ENCODE measurements at regions not wholly inside any gene's neighbourhood (a gene's known extent, or its start where the extent isn't known, plus 50 kb on each side); places are given as distances from the start of the nearest gene placed in this dataset.

- Mint-ChIP-seq H3K27me3 (peaks cover 6% of the 10 kb centered on the region), H3K4me3 (no peak overlapping the region), H3K27ac (no peak overlapping the region), H3K4me1 (no peaks in the 10 kb centered on the region), H3K9me3 (no peaks in the 10 kb centered on the region)
- DNase-seq (no peak), ATAC-seq (no peak)
Measured at GRCh38 chr13:59538512-59538911, 625.2 kb downstream of the DIAPH3 start.

GRCh38 chr13:59542303-59542702 is 621.4 kb downstream of the DIAPH3 start:
- no peak for ATAC-seq
- no peaks in the 10 kb centered on the region for H3K4me1 Mint-ChIP-seq
- no peaks in the 10 kb centered on the region for H3K9me3 Mint-ChIP-seq
- DNase-seq = no peak
- no peak overlapping the region for H3K4me3 Mint-ChIP-seq
- H3K27ac Mint-ChIP-seq = peak overlapping the region in 1 of 2 donors; percentile 22
- peaks cover 6% of the 10 kb centered on the region for H3K27me3 Mint-ChIP-seq

GRCh38 chr13:59543418-59543817 is 620.3 kb downstream of the DIAPH3 start:
- Mint-ChIP-seq H3K27ac (no peak overlapping the region), H3K4me3 (no peak overlapping the region), H3K9me3 (peaks cover 0 to 3% of the 10 kb centered on the region in 2 donors), H3K27me3 (peaks cover 6% of the 10 kb centered on the region), H3K4me1 (no peaks in the 10 kb centered on the region)
- DNase-seq = no peak
- no peak for ATAC-seq

GRCh38 chr13:59545007-59545406 is 618.7 kb downstream of the DIAPH3 start:
- H3K4me1 Mint-ChIP-seq = no peaks in the 10 kb centered on the region
- no peak for ATAC-seq
- H3K4me3 Mint-ChIP-seq = no peak overlapping the region

GRCh38 chr13:59546178-59546577 is 617.5 kb downstream of the DIAPH3 start:
- H3K9me3 Mint-ChIP-seq = peaks cover 12 to 27% of the 10 kb centered on the region in 2 donors

More at GRCh38 chr13:59545007-59545406, 618.7 kb downstream of the DIAPH3 start:
- Mint-ChIP-seq H3K9me3 (peaks cover 3 to 15% of the 10 kb centered on the region in 2 donors), H3K27me3 (peaks cover 6% of the 10 kb centered on the region), H3K27ac (no peak overlapping the region)
- no peak for DNase-seq

GRCh38 chr13:59547950-59548349 is 615.8 kb downstream of the DIAPH3 start:
- H3K27ac Mint-ChIP-seq = no peak overlapping the region
- ATAC-seq (peak; percentile 40), DNase-seq (no peak)
- no peaks in the 10 kb centered on the region for H3K27me3 Mint-ChIP-seq
- peaks cover 17 to 27% of the 10 kb centered on the region in 2 donors for H3K9me3 Mint-ChIP-seq
- H3K4me1 Mint-ChIP-seq = no peaks in the 10 kb centered on the region
- no peak overlapping the region for H3K4me3 Mint-ChIP-seq

More at GRCh38 chr13:59546178-59546577, 617.5 kb downstream of the DIAPH3 start:
- H3K4me3 Mint-ChIP-seq = no peak overlapping the region
- DNase-seq = no peak
- no peaks in the 10 kb centered on the region for H3K4me1 Mint-ChIP-seq
- no peak overlapping the region for H3K27ac Mint-ChIP-seq
- ATAC-seq = no peak
- H3K27me3 Mint-ChIP-seq = peaks cover 6% of the 10 kb centered on the region

GRCh38 chr13:59562924-59563323 is 600.8 kb downstream of the DIAPH3 start:
- no peak for DNase-seq
- H3K27ac Mint-ChIP-seq = no peak overlapping the region
- peaks cover 16 to 36% of the 10 kb centered on the region in 2 donors for H3K9me3 Mint-ChIP-seq
- peaks cover 19% of the 10 kb centered on the region for H3K27me3 Mint-ChIP-seq
- no peaks in the 10 kb centered on the region for H3K4me1 Mint-ChIP-seq
- no peak overlapping the region for H3K4me3 Mint-ChIP-seq
- no peak for ATAC-seq

GRCh38 chr13:59566561-59566960 is 597.2 kb downstream of the DIAPH3 start:
- DNase-seq (no peak), ATAC-seq (no peak)
- peaks cover 12 to 20% of the 10 kb centered on the region in 2 donors for H3K9me3 Mint-ChIP-seq
- no peak overlapping the region for H3K27ac Mint-ChIP-seq
- peaks cover 19% of the 10 kb centered on the region for H3K27me3 Mint-ChIP-seq
- H3K4me3 Mint-ChIP-seq = no peak overlapping the region
- H3K4me1 Mint-ChIP-seq = no peaks in the 10 kb centered on the region

- no peak for DNase-seq
- no peak for ATAC-seq
- Mint-ChIP-seq H3K4me3 (no peak overlapping the region), H3K4me1 (no peaks in the 10 kb centered on the region), H3K9me3 (peaks cover 8 to 14% of the 10 kb centered on the region in 2 donors), H3K27me3 (peaks cover 23% of the 10 kb centered on the region), H3K27ac (no peak overlapping the region)
Measured at GRCh38 chr13:59568306-59568705, 595.4 kb downstream of the DIAPH3 start.

- Mint-ChIP-seq H3K9me3 (peaks cover 9 to 16% of the 10 kb centered on the region in 2 donors), H3K4me3 (no peak overlapping the region), H3K27me3 (peaks cover 42% of the 10 kb centered on the region), H3K4me1 (no peaks in the 10 kb centered on the region), H3K27ac (no peak overlapping the region)
- DNase-seq (no peak), ATAC-seq (no peak)
Measured at GRCh38 chr13:59570204-59570603, 593.5 kb downstream of the DIAPH3 start.

- no peaks in the 10 kb centered on the region for H3K4me1 Mint-ChIP-seq
- ATAC-seq (no peak), DNase-seq (no peak)
- H3K27me3 Mint-ChIP-seq = no peaks in the 10 kb centered on the region
- H3K4me3 Mint-ChIP-seq = no peak overlapping the region
- H3K9me3 Mint-ChIP-seq = no peaks in the 10 kb centered on the region
- H3K27ac Mint-ChIP-seq = no peak overlapping the region
Measured at GRCh38 chr13:59584101-59584500, 579.6 kb downstream of the DIAPH3 start.

GRCh38 chr13:59584761-59585670 is 578.7 kb downstream of the DIAPH3 start:
- DNase-seq (no peak), ATAC-seq (no peak)
- no peaks in the 10 kb centered on the region for H3K27me3 Mint-ChIP-seq
- H3K4me3 Mint-ChIP-seq = no peak overlapping the region
- no peak overlapping the region for H3K27ac Mint-ChIP-seq
- no peaks in the 10 kb centered on the region for H3K9me3 Mint-ChIP-seq
- H3K4me1 Mint-ChIP-seq = no peaks in the 10 kb centered on the region

GRCh38 chr13:59587030-59587429 is 576.7 kb downstream of the DIAPH3 start:
- Mint-ChIP-seq H3K9me3 (peaks cover 5 to 6% of the 10 kb centered on the region in 2 donors), H3K27me3 (peaks cover 18% of the 10 kb centered on the region), H3K4me1 (no peaks in the 10 kb centered on the region), H3K27ac (no peak overlapping the region), H3K4me3 (no peak overlapping the region)
- DNase-seq (no peak), ATAC-seq (no peak)

- DNase-seq (no peak), ATAC-seq (no peak)
- Mint-ChIP-seq H3K4me1 (no peaks in the 10 kb centered on the region), H3K9me3 (peaks cover 7 to 10% of the 10 kb centered on the region in 2 donors), H3K4me3 (no peak overlapping the region), H3K27ac (no peak overlapping the region), H3K27me3 (peaks cover 24% of the 10 kb centered on the region)
Measured at GRCh38 chr13:59587971-59588716, 575.6 kb downstream of the DIAPH3 start.

GRCh38 chr13:59588717-59589067 is 575.0 kb downstream of the DIAPH3 start:
- H3K27ac Mint-ChIP-seq = peak overlapping the region in 1 of 2 donors; percentile 4
- no peak overlapping the region for H3K4me3 Mint-ChIP-seq
- H3K27me3 Mint-ChIP-seq = peaks cover 27% of the 10 kb centered on the region
- DNase-seq (no peak), ATAC-seq (no peak)
- peaks cover 12 to 13% of the 10 kb centered on the region in 2 donors for H3K9me3 Mint-ChIP-seq
- H3K4me1 Mint-ChIP-seq = no peaks in the 10 kb centered on the region

GRCh38 chr13:59601993-59602392 is 561.7 kb downstream of the DIAPH3 start:
- Mint-ChIP-seq H3K4me1 (no peaks in the 10 kb centered on the region), H3K4me3 (no peak overlapping the region), H3K27ac (no peak overlapping the region), H3K27me3 (peaks cover 10% of the 10 kb centered on the region), H3K9me3 (peaks cover 0 to 16% of the 10 kb centered on the region in 2 donors)
- ATAC-seq = no peak
- DNase-seq = no peak
